Skeletal muscle cell (primary cell): ENCODE measurements at regions not wholly inside any gene's neighbourhood (a gene's known extent, or its start where the extent isn't known, plus 50 kb on each side); places are given as distances from the start of the nearest gene placed in this dataset.

Experiments
- DNase-seq: peaks from one replicate; pipeline ENCODE4 v3.0.0-alpha.2; 2010; ENCODE audit warnings: low read depth
- H3K4me3 ChIP-seq: 2 replicates; pipeline ENCODE4 v1.5.1; 2011; ENCODE audit warnings: low read depth, mild to moderate bottlenecking, control low read depth, low read length, moderate library complexity

DNA sequence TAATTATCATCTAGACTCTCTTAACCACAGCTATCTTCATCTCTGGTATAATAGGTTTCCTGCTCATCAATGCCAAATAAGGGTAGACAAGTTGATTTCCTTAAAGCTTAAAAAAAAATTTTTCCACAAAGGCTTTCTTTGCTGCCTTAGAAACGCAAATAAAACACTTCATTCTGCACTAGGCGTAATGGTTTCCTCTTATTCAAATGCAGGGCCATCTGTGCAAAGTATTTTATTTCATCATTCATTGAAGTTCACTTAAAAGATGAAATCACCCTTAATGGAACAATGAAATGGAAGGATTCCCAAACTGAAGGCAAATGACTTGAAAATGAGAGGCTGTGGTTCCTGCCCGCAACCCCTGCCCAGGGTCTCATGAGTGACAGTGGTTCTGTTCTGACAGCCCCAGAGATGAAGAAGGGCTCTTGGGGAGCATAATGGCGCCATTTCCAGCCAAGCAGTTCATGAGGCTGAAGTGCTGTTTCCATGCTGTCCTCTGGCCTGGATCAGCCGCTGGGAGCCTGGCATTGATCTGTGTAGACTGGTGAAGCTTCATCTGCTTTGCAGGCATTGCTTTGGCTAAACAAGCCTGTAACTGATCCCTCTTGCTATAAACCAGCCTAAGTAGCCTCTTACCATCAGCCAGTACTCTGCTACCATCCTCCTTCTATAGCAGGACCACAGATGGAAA, 276.9 kb upstream of the WWC1 start:
- DNase-seq: no peak
- H3K4me3 ChIP-seq: no peak overlapping the region

DNA sequence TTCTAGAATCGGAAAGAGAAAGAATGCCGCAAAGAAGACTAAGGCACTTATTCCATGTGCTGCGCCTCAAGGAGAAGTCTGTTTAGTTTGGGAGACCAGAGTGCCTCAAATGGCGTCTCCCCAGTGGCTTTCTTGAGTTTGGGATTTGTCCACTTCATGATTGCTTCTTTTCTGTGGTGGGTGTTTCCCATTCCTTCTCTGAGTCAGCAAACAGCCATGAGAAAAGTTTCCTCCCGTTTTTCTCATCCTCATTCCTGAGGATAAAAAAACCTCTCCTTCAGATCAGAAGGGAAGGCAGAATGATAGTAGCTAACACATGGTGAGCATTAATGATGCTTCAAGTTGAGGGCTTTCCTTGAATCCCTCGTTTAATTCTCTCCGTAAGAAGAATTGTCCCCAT, 275.9 kb upstream of the WWC1 start:
- no peak overlapping the region for H3K4me3 ChIP-seq
- DNase-seq: no peak

DNA sequence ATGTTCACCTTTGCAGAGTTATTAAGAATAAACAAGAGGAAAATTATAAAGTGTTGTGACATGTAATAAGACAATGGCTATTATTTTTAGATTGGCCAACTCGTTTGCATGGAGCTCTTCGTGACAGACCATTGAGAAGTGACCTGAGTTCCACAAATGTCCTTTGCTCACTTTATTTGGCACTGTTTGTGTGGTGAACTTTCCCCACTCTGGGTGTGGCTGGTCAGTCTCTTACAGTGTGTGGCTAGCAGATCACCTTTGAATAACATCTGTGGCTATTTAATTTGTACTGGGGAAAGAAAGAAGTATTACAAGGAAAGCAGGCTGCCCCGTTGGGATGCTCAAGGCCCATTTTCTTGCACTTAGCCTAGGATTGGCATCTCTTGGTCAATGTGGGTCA, 274.1 kb upstream of the WWC1 start:
- no peak overlapping the region for H3K4me3 ChIP-seq
- no peak for DNase-seq

DNA sequence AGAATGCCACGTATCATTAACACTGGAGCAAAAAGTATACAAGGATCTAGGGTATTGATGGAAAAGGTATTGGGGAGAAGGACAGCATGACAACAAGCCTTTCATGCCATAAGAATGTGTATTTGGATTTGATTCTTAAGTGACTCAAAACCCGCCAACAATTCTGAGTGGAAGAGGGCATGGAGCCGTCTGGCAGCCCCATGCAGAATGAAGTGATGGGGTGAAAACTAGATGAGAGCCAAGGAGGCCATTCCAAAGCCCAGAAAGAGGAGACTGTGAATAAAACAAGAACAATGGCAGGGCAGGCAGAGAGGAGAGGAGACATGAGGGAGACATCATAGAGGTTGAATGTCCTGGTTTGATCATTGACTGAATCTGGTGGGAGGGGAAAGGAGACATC, 272.3 kb upstream of the WWC1 start:
- DNase-seq: no peak
- H3K4me3 ChIP-seq: no peak overlapping the region

DNA sequence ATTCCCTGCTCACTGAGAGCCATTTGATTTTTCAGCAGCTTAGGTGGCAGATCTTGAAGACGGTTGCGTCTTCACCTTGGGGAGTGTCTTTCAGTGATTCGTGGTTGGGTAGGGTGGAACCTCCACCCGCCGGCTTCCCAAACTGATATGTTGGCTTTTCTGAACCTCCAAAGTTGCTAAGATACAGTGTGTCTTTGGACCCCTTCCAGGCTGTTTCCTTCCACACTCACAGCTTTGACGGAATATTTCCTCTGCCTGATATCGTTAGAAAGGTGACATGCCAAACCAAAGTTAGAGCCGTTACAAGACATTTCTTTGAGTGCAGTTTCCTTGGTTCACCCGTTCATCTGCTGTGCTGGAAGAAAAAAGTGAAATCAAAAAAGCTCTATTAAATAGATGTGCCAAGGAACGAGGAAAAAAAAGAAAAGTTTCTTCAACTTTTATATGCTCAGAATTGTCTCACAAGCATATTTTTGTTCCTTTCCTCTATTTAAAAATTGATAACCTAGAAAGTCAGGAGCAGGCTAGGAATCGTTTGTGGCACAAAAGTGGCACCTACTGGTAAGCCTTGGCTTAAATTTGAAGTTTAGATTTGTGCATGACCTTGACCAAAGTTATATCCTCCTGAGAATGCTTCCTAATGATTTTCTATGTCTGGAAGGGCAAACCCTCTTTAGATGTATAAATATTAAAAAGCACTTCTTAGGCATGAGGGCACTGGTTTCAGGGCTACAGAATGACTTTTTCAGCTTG, 270.7 kb upstream of the WWC1 start:
- no peak for DNase-seq

DNA sequence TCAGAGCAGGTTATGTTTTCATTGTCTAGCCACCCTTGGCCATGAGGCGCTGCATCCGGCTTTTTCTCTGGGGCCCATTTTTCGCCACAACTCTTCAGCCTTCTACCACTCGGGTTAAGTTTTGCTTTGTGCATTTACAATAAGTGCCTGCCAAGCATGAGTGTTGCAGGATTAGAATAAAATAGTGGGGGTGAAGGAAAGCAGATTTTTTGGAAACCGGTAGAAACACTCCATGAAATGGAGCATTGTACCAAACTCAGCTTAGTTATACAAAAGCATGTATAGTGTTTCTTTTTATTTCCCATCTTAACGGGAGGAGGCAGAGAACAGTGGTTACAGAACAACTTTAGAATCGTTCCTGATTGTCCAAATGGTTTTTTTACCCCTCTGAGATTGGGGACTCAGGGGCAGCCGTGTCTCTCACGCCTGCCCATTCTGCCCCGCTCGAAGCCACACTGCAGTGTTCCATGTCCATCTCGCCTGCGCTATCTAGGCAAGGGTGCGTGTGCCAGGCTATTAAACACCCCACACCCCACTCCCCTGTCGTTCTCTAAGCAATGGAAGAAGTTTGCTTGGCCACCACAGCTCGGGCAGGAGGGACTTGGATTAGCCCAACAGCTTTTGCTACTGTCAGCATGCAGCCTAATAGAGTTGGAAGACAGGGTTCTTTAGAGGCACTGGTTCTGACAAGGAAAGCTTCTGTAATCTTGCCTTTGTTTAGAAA, 268.8 kb upstream of the WWC1 start:
- no peak for DNase-seq
- no peak overlapping the region for H3K4me3 ChIP-seq

More for the DNA sequence above, 270.7 kb upstream of the WWC1 start:
- no peak overlapping the region for H3K4me3 ChIP-seq

DNA sequence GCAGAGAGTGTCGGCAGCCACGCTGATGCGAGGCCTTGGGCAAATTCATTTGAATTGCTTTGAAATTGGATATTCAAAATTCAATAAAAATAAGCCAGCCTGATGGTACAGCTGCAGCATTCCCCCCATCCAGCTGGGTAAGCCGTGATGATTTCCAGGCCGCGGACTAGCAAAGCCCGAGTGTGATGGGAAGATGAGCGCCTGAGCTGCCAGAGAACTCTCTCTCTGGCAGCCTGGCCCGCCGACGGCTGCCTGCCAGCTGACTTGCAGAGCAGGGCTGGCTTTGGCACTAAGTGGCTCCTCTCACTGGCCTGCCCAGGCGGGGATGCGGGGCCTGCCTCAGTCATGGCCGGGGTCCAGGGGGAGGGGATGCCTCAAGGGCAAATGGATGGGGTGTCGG, 268.3 kb upstream of the WWC1 start:
- no peak overlapping the region for H3K4me3 ChIP-seq
- no peak for DNase-seq

DNA sequence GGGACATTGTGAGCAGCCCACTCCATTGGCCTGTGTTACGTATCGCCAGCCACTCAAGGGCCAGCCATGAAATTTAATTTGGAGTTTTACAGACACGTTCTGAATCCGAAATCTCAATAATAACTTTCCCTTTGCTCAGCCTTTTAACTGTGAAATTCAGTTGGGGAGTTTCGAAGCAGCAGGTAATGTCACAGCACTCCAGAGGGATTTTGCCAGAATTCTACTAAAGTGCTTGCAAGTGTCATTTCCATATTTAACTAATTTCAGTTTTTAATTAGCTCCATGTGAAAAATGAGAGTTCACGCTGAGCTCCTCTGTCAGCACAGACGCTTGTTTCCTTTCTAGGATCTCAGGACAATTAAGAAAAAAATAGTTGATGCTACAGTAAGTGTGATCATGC, 267.1 kb upstream of the WWC1 start:
- no peak for DNase-seq
- no peak overlapping the region for H3K4me3 ChIP-seq

DNA sequence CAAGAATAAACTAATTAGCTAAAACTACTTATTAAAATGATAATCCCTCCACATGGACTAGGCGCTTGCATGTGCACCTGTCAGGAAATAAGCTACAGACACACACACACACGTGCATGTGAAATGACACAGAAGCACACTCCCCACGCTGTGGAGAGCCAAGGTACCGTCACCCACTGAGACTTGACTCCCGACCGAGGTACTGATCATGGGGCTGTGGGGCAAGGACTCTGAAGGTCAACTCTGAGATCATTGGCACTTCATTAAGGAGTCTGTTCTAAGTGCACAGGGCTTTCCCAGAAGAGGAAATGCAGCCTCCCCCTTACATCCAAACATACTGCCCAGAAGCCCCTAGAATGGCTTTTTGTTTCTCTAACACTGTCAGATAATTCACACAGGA, 264.4 kb upstream of the WWC1 start:
- no peak for DNase-seq
- H3K4me3 ChIP-seq: no peak overlapping the region

DNA sequence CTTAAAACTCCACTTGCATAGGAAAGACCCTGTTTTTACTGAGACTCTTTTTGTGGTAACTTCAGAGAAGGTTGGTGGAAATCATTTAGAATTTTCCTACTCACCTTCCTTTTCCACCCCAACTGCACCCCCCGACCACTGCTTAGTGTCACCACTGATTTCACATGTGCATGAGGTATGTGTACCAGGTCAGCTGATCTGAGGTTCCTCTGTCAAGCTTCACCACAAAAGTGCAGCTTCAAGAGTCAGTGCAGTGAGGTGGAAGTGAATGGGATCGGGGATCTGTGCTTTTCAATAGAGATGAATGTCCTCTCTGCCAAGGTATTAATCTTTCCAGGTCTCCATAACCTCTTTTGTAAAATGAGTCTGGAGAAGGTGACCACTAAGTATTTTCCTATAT, 260.5 kb upstream of the WWC1 start:
- no peak for DNase-seq

DNA sequence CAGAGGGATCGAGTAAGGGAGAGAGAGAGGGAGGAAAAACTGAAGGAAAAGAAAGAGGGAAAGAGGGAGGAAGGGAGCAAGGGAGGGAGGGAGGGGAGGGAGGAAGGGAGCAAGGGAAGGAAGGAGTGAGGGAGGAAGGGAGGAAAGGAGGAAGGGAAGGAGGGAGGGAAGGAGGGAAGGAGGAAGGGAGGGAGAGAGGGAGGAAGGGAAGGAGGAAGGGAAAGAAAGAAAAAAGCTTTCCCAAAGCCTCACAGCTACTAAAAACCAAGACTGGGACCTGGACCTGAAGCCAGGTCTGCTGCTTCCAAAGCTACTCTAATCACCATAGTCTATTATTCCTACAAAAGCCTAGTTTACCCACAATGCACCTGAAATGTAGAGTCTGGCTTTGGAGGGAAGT, 259.8 kb upstream of the WWC1 start:
- DNase-seq: no peak
- no peak overlapping the region for H3K4me3 ChIP-seq

More for the DNA sequence above, 260.5 kb upstream of the WWC1 start:
- no peak overlapping the region for H3K4me3 ChIP-seq

DNA sequence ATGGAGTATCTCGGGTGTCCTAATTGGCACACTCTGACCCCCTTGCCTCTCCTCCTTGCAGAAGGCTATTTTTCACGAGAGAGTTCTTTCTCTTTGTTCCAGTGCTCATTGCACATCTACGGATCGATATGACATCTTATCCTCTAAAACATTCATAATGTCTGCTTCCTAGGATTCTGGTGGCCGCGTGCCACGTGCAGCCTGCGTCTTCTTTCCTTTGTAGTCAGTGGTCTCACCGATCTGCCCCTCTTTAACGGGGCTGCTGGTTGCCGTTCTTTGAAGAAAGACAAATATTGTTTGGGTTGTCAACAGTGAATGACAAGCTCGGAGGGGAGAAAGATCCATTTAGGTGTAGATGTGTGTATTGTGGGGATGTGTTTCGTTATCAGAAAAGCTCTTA, 252.4 kb upstream of the WWC1 start:
- DNase-seq: no peak

DNA sequence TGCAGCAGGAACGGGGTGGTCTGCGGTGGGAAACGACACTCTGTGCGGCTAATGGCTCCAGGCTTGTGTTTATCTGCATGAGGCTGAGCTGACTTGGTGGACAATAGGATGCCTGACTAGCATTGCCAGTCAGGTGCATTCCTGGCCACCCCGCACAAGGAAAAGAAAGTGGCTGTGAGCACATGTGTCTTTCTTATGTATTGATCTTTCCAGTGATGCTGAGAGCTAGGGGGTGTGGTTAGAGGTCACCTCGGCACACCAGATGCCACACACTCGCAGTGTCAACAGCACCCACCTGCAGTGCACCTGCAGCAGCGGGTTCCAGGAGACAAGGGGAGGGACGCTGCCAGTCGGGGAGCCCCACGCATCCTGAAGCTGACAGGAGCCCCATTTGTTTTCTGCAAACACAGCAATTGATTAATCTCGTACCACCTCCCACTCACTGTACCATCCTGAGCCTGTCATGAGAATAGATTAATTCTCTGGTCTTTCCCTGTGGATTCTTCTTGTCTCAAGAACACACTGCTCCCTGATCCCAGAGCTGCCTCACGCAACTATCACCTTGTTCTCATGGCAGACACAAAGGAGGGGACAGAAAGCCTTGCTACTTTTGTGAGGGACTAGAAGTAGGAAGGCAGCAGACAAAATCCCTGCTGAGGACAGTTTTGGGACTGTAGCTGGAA, 251.7 kb upstream of the WWC1 start:
- no peak overlapping the region for H3K4me3 ChIP-seq
- DNase-seq: no peak

More for the DNA sequence above, 252.4 kb upstream of the WWC1 start:
- no peak overlapping the region for H3K4me3 ChIP-seq

DNA sequence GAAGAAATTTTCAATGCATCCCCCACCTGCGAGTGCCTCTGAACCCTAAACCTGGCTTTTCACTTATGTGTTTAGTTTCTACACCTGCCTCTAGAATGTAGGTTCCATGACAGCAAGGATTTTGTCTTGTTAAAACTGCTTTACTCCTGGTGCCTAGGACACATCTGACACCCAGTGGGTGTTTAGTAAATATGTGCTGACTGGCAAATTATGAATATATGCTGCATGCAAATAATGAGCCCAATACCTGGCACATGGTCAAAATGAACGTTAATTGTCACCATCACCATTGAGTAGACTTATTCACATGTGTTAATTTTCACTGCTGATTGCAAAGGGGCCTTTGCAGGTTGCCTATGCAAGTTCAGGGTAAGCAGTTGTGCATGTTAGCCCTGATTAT, 249.9 kb upstream of the WWC1 start:
- DNase-seq: no peak
- no peak overlapping the region for H3K4me3 ChIP-seq

DNA sequence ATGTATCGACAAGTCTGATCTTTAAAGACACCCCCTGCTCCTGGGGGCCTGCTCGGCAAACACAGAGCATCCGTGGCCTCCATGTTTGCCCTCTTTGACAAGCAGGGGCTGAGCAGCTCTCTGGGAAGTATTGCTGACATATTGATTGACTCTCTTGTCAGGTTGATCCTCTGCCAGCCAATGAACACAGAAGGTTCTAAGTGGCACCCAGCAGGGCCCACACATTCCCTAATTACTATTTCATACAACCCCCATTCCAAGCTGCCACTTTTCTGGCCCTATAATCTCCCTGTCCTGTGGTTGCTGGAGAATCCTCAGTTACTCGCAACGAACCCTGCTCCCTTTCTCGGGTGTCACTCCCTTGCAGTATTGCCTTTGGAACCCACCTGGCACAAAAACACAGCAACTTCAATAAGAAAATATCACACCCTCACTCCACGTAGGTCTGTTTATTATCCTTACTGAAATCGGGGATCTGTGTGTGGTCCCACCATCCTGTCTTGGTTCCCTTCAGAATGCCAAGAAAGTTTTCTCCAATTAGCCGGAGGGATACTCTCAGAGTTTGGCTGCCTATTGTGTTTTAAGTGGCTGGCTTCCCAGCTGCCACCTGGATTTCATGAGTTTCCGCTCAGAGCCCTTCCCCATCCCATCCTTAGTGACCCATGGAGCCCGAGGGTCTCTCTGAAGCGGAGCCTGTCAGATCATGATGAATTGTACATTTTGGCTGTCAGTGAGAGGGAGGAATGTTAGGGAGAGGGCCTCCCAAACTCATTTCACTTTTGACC, 249.0 kb upstream of the WWC1 start:
- DNase-seq: no peak
- no peak overlapping the region for H3K4me3 ChIP-seq

DNA sequence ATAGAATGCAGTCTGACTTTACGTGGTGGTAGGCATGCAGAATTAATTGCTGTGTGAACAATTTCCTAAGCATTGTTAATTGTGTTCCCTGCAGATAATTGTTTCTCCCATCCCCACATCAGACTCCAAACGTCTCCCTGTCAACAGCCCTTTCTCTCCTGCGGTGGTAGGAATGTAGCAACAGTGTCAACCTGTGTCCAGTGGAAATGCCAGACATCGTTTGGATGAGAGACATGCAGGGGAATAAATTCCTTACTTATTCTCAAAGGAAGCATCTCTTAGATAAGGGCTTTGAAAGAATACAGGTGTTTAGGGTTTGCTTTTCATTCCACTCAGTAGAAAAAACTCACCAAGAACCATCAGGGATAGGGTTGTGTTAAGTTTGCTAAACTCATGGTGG, 245.3 kb upstream of the WWC1 start:
- no peak overlapping the region for H3K4me3 ChIP-seq
- DNase-seq: no peak

DNA sequence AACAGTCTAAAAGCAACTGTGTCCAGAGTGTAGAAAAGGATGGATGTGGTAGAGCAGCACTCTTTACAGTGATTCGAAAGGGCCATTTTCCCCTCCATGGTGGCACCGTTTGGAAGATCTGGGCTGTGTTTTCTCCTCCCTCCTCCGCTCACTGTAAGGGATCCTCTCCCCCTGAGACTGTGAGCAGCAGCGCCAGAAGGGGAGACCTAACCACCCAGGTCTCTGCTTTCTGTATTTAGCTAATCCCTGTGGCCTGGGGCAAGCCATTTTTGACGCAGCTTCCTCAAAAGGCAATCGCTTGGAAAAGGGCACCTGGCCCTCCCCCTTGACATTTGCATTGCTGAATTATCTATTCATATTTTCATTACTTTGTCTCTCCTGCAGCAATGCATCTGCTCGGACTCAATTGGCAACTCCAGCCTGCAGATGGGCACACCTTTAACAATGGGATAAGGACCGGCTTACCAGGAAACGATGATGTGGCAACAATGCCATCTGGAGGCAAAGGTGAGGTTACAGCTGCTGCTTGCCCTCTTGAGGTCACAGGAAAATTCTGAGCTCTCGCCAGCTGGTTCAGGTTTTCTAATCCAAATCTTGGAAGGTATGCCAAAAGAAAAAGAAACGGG, 244.3 kb upstream of the WWC1 start:
- no peak for DNase-seq
- no peak overlapping the region for H3K4me3 ChIP-seq

DNA sequence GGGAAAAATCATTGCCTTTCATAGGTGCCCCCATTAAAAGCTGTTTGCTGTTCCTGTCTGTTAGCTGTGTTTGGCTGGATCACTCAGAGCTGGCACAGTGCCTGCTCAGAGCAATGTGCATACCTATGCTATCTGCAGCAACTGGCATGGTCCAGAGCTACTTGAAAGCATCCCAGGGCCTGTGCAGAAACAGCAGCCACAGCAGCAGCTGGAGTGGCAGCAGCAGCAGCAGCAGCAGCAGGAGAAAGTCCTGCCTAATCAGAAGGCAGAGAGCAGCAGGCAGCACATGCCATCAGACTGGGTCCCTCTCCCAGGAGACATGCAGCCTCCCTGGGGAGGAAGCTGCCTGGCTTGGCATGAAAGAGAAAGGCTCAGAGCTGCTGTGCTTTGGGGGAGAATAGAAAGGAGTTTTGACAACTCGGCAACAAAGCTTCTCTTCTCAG, 243.8 kb upstream of the WWC1 start:
- H3K4me3 ChIP-seq: no peak overlapping the region
- no peak for DNase-seq

DNA sequence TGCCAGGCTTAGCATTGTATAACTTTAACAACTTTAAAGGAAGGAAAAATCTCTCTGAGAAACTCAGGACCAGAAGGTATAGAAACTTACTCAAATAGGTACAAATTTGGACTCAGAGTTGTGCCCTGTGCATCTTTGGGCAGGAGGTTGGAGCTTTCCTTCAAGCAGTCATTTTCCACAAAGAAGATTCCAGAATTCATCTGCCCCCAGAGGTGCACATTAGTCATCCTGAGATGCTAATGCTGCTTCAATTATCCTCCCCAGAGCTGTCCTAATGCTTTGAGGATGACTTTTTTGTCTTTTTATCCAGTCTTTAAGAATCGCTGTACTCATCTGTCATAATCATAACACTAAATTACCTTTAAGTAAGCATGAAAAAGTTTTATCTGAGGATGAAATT, 243.0 kb upstream of the WWC1 start:
- DNase-seq: no peak
- no peak overlapping the region for H3K4me3 ChIP-seq
